HT-29 (cell line): ENCODE measurements at regions not wholly inside any gene's neighbourhood (a gene's known extent, or its start where the extent isn't known, plus 50 kb on each side); places are given as distances from the start of the nearest gene placed in this dataset.

Experiments
- DNase-seq: peaks from one replicate; pipeline ENCODE4 v3.0.0-alpha.2; 2015; ENCODE audit warnings: low spot score

- no peak for DNase-seq
Observed at GRCh38 chr2:42935692-42936671, 143.6 kb upstream of the HAAO start.

- DNase-seq = no peak
Observed at GRCh38 chr2:42934580-42935186, 142.3 kb upstream of the HAAO start.

GRCh38 chr2:42933824-42934254 lies 141.5 kb upstream of the HAAO start:
- no peak for DNase-seq

- no peak for DNase-seq
Observed at GRCh38 chr2:42932271-42933151, 140.1 kb upstream of the HAAO start.

GRCh38 chr2:42931818-42932195 lies 139.4 kb upstream of the HAAO start:
- DNase-seq = no peak

- no peak for DNase-seq
Observed at GRCh38 chr2:42931146-42931817, 138.9 kb upstream of the HAAO start.

- no peak for DNase-seq
Observed at GRCh38 chr2:42930025-42930581, 137.7 kb upstream of the HAAO start.

- DNase-seq = no peak
Observed at GRCh38 chr2:42929546-42930024, 137.2 kb upstream of the HAAO start.

GRCh38 chr2:42928692-42929545 lies 136.5 kb upstream of the HAAO start:
- DNase-seq = peak; percentile 39

- DNase-seq = peak; percentile 45
Observed at GRCh38 chr2:42928161-42928691, 135.8 kb upstream of the HAAO start.

GRCh38 chr2:42927334-42928160 lies 135.2 kb upstream of the HAAO start:
- no peak for DNase-seq

- DNase-seq = peak; percentile 29
Observed at GRCh38 chr2:42926434-42927333, 134.3 kb upstream of the HAAO start.

- DNase-seq = peak; percentile 56
Observed at GRCh38 chr2:42925742-42926433, 133.5 kb upstream of the HAAO start.

GRCh38 chr2:42924418-42924886 lies 132.1 kb upstream of the HAAO start:
- DNase-seq = no peak

GRCh38 chr2:42923580-42924417 lies 131.4 kb upstream of the HAAO start:
- no peak for DNase-seq
